Naive thymus-derived CD8-positive, alpha-beta T cell (primary cell): ENCODE measurements at regions not wholly inside any gene's neighbourhood (a gene's known extent, or its start where the extent isn't known, plus 50 kb on each side); places are given as distances from the start of the nearest gene placed in this dataset.

Experiments used
- ATAC-seq, 2 donors: fragments of 150-1000 bp; cut with Tn5 transposase in 1 of 2; sonication (Bioruptor Pico), chemical (Tn5 transposase) in 1 of 2; 1 replicate in 1 of 2; 2 replicates in 1 of 2; pipeline ENCODE4 v1.10.0; 2021; ENCODE audit warnings: mild to moderate bottlenecking in 2 of 2, moderate library complexity in 2 of 2
- POLR2A ChIA-PET: fragments of 350-600 bp; sonication (Branson Sonifier 250); formaldehyde crosslinking; loops from one replicate; lab custom pipeline; 2021; ENCODE audit warnings: antibody characterized with exemption; lab: Charles Lee
- DNase-seq, 10 donors: peaks; one replicate each; pipeline versions ENCODE4 v3.0.0 to v3.0.0-alpha.2; 2020 to 2022
- H3K27ac Mint-ChIP-seq, 10 donors: one replicate each; pipeline ENCODE4 v1.8.0; 2020 to 2022; ENCODE audit warnings: mild to moderate bottlenecking in 10 of 10, mixed read lengths in 10 of 10, moderate library complexity in 4 of 10, inconsistent platforms in 1 of 10
- H3K27me3 Mint-ChIP-seq, 5 donors: one replicate each; pipeline ENCODE4 v1.8.0; 2021 to 2022; ENCODE audit warnings: mixed read lengths in 5 of 5
- H3K36me3 Mint-ChIP-seq, 3 donors: one replicate each; pipeline ENCODE4 v1.8.0; 2020 to 2022; ENCODE audit warnings: mixed read lengths in 3 of 3, mild to moderate bottlenecking in 2 of 3, inconsistent platforms in 1 of 3
- H3K4me1 Mint-ChIP-seq, 4 donors: one replicate each; pipeline ENCODE4 v1.8.0; 2021 to 2022; ENCODE audit warnings: mixed read lengths in 4 of 4
- H3K4me3 Mint-ChIP-seq, 10 donors: one replicate each; pipeline ENCODE4 v1.8.0; 2020 to 2022; ENCODE audit warnings: mild to moderate bottlenecking in 10 of 10, mixed read lengths in 10 of 10, moderate library complexity in 6 of 10, inconsistent platforms in 1 of 10
- H3K9me3 Mint-ChIP-seq, 9 donors: one replicate each; pipeline ENCODE4 v1.8.0; 2020 to 2022; ENCODE audit warnings: mixed read lengths in 9 of 9, mild to moderate bottlenecking in 3 of 9, inconsistent platforms in 1 of 9, moderate library complexity in 1 of 9

- Mint-ChIP-seq H3K27ac (no peak overlapping the region), H3K4me1 (no peaks in the 10 kb centered on the region), H3K36me3 (peaks cover 0 to 9% (median 0%) of the 10 kb centered on the region in 3 donors), H3K4me3 (no peak overlapping the region), H3K9me3 (peaks cover 6 to 34% (median 18%) of the 10 kb centered on the region in 9 donors), H3K27me3 (no peaks in the 10 kb centered on the region)
- no peak for ATAC-seq
- DNase-seq: no peak
- POLR2A ChIA-PET: no interaction called here
Measured at GRCh38 chr10:107502229-107502985, 337.9 kb upstream of the SORCS1 start.

DNA sequence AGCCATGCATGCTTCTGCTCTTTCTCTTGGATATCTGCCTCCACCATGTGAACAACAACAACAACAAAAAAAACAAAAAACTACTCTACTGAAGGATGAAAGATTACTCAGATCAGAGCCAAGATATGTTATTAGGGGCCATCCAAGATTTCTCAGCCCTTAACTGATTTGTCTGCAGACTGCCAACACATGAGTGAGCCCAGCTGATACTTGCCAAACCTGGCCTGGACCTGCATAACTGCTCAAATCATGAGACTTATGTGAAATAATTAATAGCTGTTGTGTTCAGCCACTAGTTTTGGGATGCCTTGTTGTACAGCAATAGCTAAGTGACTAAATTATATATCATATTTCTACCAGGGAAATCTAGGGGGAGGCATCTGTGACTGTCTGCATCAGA lies 334.5 kb upstream of the SORCS1 start:
- Mint-ChIP-seq H3K27me3 (no peaks in the 10 kb centered on the region), H3K4me1 (no peaks in the 10 kb centered on the region), H3K4me3 (no peak overlapping the region), H3K27ac (no peak overlapping the region), H3K36me3 (peaks cover 0 to 9% (median 0%) of the 10 kb centered on the region in 3 donors), H3K9me3 (peaks cover 6 to 30% (median 10%) of the 10 kb centered on the region in 9 donors)
- DNase-seq (no peak), ATAC-seq (no peak)
- POLR2A ChIA-PET: no interaction called here

DNA sequence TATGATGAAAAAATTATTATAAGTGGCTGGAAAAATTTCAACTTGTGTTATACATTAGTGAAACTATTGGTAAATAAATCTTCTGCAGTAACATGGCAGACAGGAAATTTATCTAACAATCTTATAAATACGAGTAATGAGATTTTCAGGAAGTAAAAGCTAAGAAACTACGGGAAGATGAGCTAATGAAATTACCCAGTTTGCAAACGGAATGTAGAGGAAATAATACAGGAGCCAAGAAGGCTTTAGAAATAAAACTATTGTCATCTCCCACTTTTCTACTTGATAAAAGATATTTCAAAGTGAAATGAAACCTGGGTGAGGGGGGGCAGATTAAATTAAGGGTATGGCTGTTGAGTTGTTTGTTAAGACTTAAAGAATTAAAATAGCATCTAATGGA lies 332.5 kb upstream of the SORCS1 start:
- Mint-ChIP-seq H3K27ac (no peak overlapping the region), H3K9me3 (peaks cover 0 to 28% (median 8%) of the 10 kb centered on the region in 9 donors), H3K27me3 (no peaks in the 10 kb centered on the region), H3K4me3 (no peak overlapping the region), H3K36me3 (peaks cover 0 to 4% (median 0%) of the 10 kb centered on the region in 3 donors), H3K4me1 (no peaks in the 10 kb centered on the region)
- ATAC-seq (no peak), DNase-seq (no peak)
- POLR2A ChIA-PET: no interaction called here

DNA sequence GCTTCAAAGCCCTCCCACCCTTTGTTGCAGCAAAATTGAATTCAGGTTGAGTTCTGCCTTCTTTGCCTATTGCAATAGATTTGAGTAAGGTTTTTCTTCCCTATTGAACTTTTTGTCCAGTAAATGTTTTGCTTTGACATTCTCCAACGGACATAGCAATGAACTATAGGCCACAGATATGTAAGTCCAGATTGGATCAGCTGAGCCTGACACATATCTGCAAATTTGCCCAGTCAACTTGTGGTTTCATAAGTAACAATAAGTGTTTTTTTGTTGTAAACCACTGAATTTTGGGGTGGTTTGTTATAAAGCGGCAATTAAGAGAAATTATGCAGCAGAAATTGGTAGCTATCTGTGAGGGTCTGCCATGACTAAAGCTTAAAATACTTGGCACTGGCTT lies 332.1 kb upstream of the SORCS1 start:
- Mint-ChIP-seq H3K27ac (no peak overlapping the region), H3K4me1 (no peaks in the 10 kb centered on the region), H3K27me3 (no peaks in the 10 kb centered on the region), H3K9me3 (peaks cover 0 to 24% (median 6%) of the 10 kb centered on the region in 9 donors), H3K4me3 (no peak overlapping the region), H3K36me3 (peaks cover 0 to 3% (median 0%) of the 10 kb centered on the region in 3 donors)
- no peak for DNase-seq
- ATAC-seq: no peak
- POLR2A ChIA-PET: no interaction called here

DNA sequence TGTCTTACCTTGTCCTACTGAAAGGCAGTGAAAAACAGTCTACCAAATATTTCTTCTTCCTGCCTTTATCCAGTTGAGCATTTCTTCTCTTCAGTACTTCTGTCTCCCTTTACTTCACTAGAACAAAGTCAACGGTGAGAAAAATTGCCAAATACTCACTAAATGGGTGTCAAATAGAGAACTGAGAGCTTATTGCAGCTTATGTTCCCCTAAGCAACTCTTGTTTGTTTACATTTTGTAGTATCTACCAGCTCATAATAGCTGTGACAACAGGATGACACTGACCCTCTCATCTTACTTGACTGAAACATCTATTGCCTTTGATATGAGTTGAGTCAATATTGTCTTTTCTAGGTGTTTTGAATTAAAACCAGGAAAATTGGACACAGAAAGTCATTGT lies 327.9 kb upstream of the SORCS1 start:
- no peaks in the 10 kb centered on the region for H3K36me3 Mint-ChIP-seq
- DNase-seq (no peak), ATAC-seq (no peak)
- H3K9me3 Mint-ChIP-seq: peaks cover 0 to 18% (median 6%) of the 10 kb centered on the region in 9 donors
- POLR2A ChIA-PET: no interaction called here
- no peak overlapping the region for H3K27ac Mint-ChIP-seq
- H3K4me1 Mint-ChIP-seq: no peaks in the 10 kb centered on the region
- H3K4me3 Mint-ChIP-seq: no peak overlapping the region
- H3K27me3 Mint-ChIP-seq: no peaks in the 10 kb centered on the region

- Mint-ChIP-seq H3K27ac (no peak overlapping the region), H3K4me3 (no peak overlapping the region)
Measured at GRCh38 chr10:107490389-107490788, 325.9 kb upstream of the SORCS1 start.

GRCh38 chr10:107487284-107487683 lies 322.8 kb upstream of the SORCS1 start:
- peaks cover 0 to 6% (median 0%) of the 10 kb centered on the region in 3 donors for H3K36me3 Mint-ChIP-seq
- H3K27ac Mint-ChIP-seq: no peak overlapping the region
- DNase-seq (no peak), ATAC-seq (no peak)
- no peaks in the 10 kb centered on the region for H3K27me3 Mint-ChIP-seq
- H3K9me3 Mint-ChIP-seq: peaks cover 1 to 22% (median 7%) of the 10 kb centered on the region in 9 donors
- no peak overlapping the region for H3K4me3 Mint-ChIP-seq
- POLR2A ChIA-PET: no interaction called here
- H3K4me1 Mint-ChIP-seq: no peaks in the 10 kb centered on the region

More at GRCh38 chr10:107490389-107490788, 325.9 kb upstream of the SORCS1 start:
- DNase-seq (no peak), ATAC-seq (no peak)
- Mint-ChIP-seq H3K27me3 (no peaks in the 10 kb centered on the region), H3K36me3 (no peaks in the 10 kb centered on the region), H3K4me1 (no peaks in the 10 kb centered on the region), H3K9me3 (peaks cover 0 to 19% (median 7%) of the 10 kb centered on the region in 9 donors)
- POLR2A ChIA-PET: no interaction called here

GRCh38 chr10:107485019-107485418 lies 320.5 kb upstream of the SORCS1 start:
- DNase-seq: no peak
- Mint-ChIP-seq H3K9me3 (peaks cover 0 to 25% (median 7%) of the 10 kb centered on the region in 9 donors), H3K4me3 (no peak overlapping the region), H3K27ac (no peak overlapping the region), H3K27me3 (no peaks in the 10 kb centered on the region), H3K4me1 (no peaks in the 10 kb centered on the region), H3K36me3 (peaks cover 0 to 6% (median 0%) of the 10 kb centered on the region in 3 donors)
- ATAC-seq: no peak
- POLR2A ChIA-PET: no interaction called here

GRCh38 chr10:107481881-107482280 lies 317.4 kb upstream of the SORCS1 start:
- H3K4me1 Mint-ChIP-seq: no peaks in the 10 kb centered on the region
- POLR2A ChIA-PET: no interaction called here
- H3K27ac Mint-ChIP-seq: no peak overlapping the region
- no peak overlapping the region for H3K4me3 Mint-ChIP-seq
- no peak for DNase-seq
- no peak for ATAC-seq
- H3K9me3 Mint-ChIP-seq: peaks cover 0 to 22% (median 7%) of the 10 kb centered on the region in 9 donors
- no peaks in the 10 kb centered on the region for H3K27me3 Mint-ChIP-seq
- H3K36me3 Mint-ChIP-seq: peaks cover 0 to 6% (median 0%) of the 10 kb centered on the region in 3 donors

DNA sequence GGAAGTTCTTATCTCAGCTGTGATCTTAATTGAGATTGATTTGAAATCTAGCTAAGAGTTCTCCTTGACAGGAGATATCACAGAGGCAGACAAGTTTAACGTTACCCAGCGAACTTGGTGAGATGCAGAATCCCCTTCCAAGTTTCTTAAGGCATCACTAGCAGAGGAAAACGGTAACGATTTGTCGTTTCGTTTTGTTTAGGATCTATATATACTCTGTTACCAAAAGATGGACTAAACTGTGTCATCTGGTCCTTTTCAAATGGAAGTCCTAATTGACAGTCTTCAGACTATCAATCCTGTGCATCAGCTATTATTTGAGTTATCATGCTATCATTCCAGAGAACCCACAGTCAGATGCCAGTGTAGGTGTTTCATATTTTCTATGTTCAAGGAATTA lies 316.7 kb upstream of the SORCS1 start:
- Mint-ChIP-seq H3K4me1 (no peaks in the 10 kb centered on the region), H3K27me3 (no peaks in the 10 kb centered on the region), H3K9me3 (peaks cover 0 to 17% (median 5%) of the 10 kb centered on the region in 9 donors), H3K4me3 (no peak overlapping the region), H3K36me3 (peaks cover 0 to 6% (median 0%) of the 10 kb centered on the region in 3 donors), H3K27ac (no peak overlapping the region)
- no peak for DNase-seq
- POLR2A ChIA-PET: no interaction called here
- no peak for ATAC-seq

- Mint-ChIP-seq H3K36me3 (peaks cover 0 to 6% (median 0%) of the 10 kb centered on the region in 3 donors), H3K4me1 (no peaks in the 10 kb centered on the region), H3K9me3 (peaks cover 0 to 14% (median 5%) of the 10 kb centered on the region in 9 donors), H3K4me3 (no peak overlapping the region), H3K27ac (no peak overlapping the region), H3K27me3 (no peaks in the 10 kb centered on the region)
- DNase-seq (no peak), ATAC-seq (no peak)
- POLR2A ChIA-PET: no interaction called here
Measured at GRCh38 chr10:107480781-107481180, 316.3 kb upstream of the SORCS1 start.

- ATAC-seq: no peak
Measured at GRCh38 chr10:107477266-107477665, 312.8 kb upstream of the SORCS1 start.

GRCh38 chr10:107476408-107476807 lies 311.9 kb upstream of the SORCS1 start:
- DNase-seq: no peak

More at GRCh38 chr10:107477266-107477665, 312.8 kb upstream of the SORCS1 start:
- no peak for DNase-seq
- Mint-ChIP-seq H3K27ac (no peak overlapping the region), H3K36me3 (no peaks in the 10 kb centered on the region), H3K4me1 (no peaks in the 10 kb centered on the region), H3K4me3 (no peak overlapping the region), H3K27me3 (no peaks in the 10 kb centered on the region), H3K9me3 (peaks cover 0 to 10% (median 6%) of the 10 kb centered on the region in 9 donors)
- POLR2A ChIA-PET: no interaction called here

More at GRCh38 chr10:107476408-107476807, 311.9 kb upstream of the SORCS1 start:
- POLR2A ChIA-PET: no interaction called here
- no peak for ATAC-seq
- Mint-ChIP-seq H3K27me3 (no peaks in the 10 kb centered on the region), H3K27ac (no peak overlapping the region), H3K4me3 (no peak overlapping the region), H3K9me3 (peaks cover 0 to 10% (median 6%) of the 10 kb centered on the region in 9 donors), H3K36me3 (no peaks in the 10 kb centered on the region), H3K4me1 (no peaks in the 10 kb centered on the region)
